Activated B cell treated with CpG ODN at 0.5 μM for 24 hours (primary cell): ENCODE measurements at regions not wholly inside any gene's neighbourhood (a gene's known extent, or its start where the extent isn't known, plus 50 kb on each side); places are given as distances from the start of the nearest gene placed in this dataset.

Source experiments
- ATAC-seq: fragments of 200-7000 bp; cut with Tn5 transposase; one replicate; pipeline ENCODE4 v1.10.0; 2021; ENCODE audit warnings: low read depth, mild to moderate bottlenecking, moderate library complexity
- CTCF ChIA-PET: fragments of 350-600 bp; sonication (Branson Sonifier 250); formaldehyde crosslinking; loops from one replicate; lab custom pipeline; 2021; ENCODE audit warnings: antibody characterized with exemption; lab: Charles Lee
- POLR2A ChIA-PET: fragments of 350-600 bp; sonication (Branson Sonifier 250); formaldehyde crosslinking; loops from one replicate; lab custom pipeline; 2021; ENCODE audit warnings: antibody characterized with exemption; lab: Charles Lee
- DNase-seq: peaks from one replicate; pipeline ENCODE4 v3.0.0; 2022
- H3K27ac Mint-ChIP-seq: one replicate; pipeline ENCODE4 v1.8.0; 2020; ENCODE audit warnings: mixed read lengths
- H3K27me3 Mint-ChIP-seq: one replicate; pipeline ENCODE4 v1.8.0; 2021; ENCODE audit warnings: mixed read lengths
- H3K36me3 Mint-ChIP-seq: one replicate; pipeline ENCODE4 v1.8.0; 2021; ENCODE audit warnings: low read depth, mixed read lengths
- H3K4me1 Mint-ChIP-seq: one replicate; pipeline ENCODE4 v1.8.0; 2021; ENCODE audit warnings: mixed read lengths
- H3K4me3 Mint-ChIP-seq: one replicate; pipeline ENCODE4 v1.8.0; 2020; ENCODE audit warnings: mild to moderate bottlenecking, mixed read lengths
- H3K9me3 Mint-ChIP-seq: one replicate; pipeline ENCODE4 v1.8.0; 2020; ENCODE audit warnings: mixed read lengths
- CTCF ChIP-seq: fragments of 200-600 bp; IDR thresholded peaks from one replicate; pipeline ENCODE4 v1.8.0; 2022; ENCODE audit warnings: antibody characterized with exemption, mild to moderate bottlenecking
- intact Hi-C: fragments of 100-400 bp; cut with micrococcal nuclease; formaldehyde crosslinking; loops from one replicate; pipeline ENCODE4 v1.15.1; 2024

- H3K36me3 Mint-ChIP-seq: no peaks in the 10 kb centered on the region
- H3K4me1 Mint-ChIP-seq: no peaks in the 10 kb centered on the region
- ATAC-seq (no peak), DNase-seq (no peak)
- CTCF ChIA-PET: no interaction called here
- no peak overlapping the region for H3K4me3 Mint-ChIP-seq
- intact Hi-C loops: no loop called here
- H3K9me3 Mint-ChIP-seq: no peaks in the 10 kb centered on the region
- no peaks in the 10 kb centered on the region for H3K27me3 Mint-ChIP-seq
- POLR2A ChIA-PET: no interaction called here
- TF ChIP-seq CTCF: no peak
- no peak overlapping the region for H3K27ac Mint-ChIP-seq
These were observed 999.9 kb upstream of the CELF4 start for GRCh38 chr18:38565513-38565912.

- intact Hi-C loops: no loop called here
- H3K27ac Mint-ChIP-seq: no peak overlapping the region
- ATAC-seq (no peak), DNase-seq (no peak)
- no peaks in the 10 kb centered on the region for H3K4me1 Mint-ChIP-seq
- no peak overlapping the region for H3K4me3 Mint-ChIP-seq
- ChIA-PET CTCF (no interaction called here), POLR2A (no interaction called here)
- no peaks in the 10 kb centered on the region for H3K9me3 Mint-ChIP-seq
- TF ChIP-seq CTCF: no peak
- no peaks in the 10 kb centered on the region for H3K36me3 Mint-ChIP-seq
- H3K27me3 Mint-ChIP-seq: no peaks in the 10 kb centered on the region
These were observed 997.9 kb upstream of the CELF4 start for GRCh38 chr18:38563396-38563980.

GRCh38 chr18:38557006-38557405 lies 991.4 kb upstream of the CELF4 start:
- H3K9me3 Mint-ChIP-seq: peaks cover 3% of the 10 kb centered on the region
- no peak overlapping the region for H3K27ac Mint-ChIP-seq
- POLR2A ChIA-PET: no interaction called here
- DNase-seq (no peak), ATAC-seq (no peak)
- H3K4me3 Mint-ChIP-seq: no peak overlapping the region
- no peaks in the 10 kb centered on the region for H3K27me3 Mint-ChIP-seq
- intact Hi-C loops: loop anchor here (5.0 kb wide), 1 partner anchor 50 kb away; no protein-coding TSS in a partner anchor
- H3K36me3 Mint-ChIP-seq: no peaks in the 10 kb centered on the region
- H3K4me1 Mint-ChIP-seq: no peaks in the 10 kb centered on the region
- CTCF ChIA-PET: no interaction called here
- no peak for TF ChIP-seq CTCF

- Mint-ChIP-seq H3K27ac (no peak overlapping the region), H3K4me3 (no peak overlapping the region), H3K36me3 (no peaks in the 10 kb centered on the region), H3K27me3 (no peaks in the 10 kb centered on the region), H3K4me1 (no peaks in the 10 kb centered on the region), H3K9me3 (peaks cover 3% of the 10 kb centered on the region)
- ChIA-PET CTCF (no interaction called here), POLR2A (no interaction called here)
- no peak for DNase-seq
- TF ChIP-seq CTCF: no peak
- intact Hi-C loops: no loop called here
- no peak for ATAC-seq
These were observed 987.2 kb upstream of the CELF4 start for GRCh38 chr18:38552732-38553321.

GRCh38 chr18:38551881-38552280 lies 986.3 kb upstream of the CELF4 start:
- intact Hi-C loops: no loop called here
- Mint-ChIP-seq H3K4me1 (no peaks in the 10 kb centered on the region), H3K36me3 (no peaks in the 10 kb centered on the region), H3K9me3 (no peaks in the 10 kb centered on the region), H3K27ac (no peak overlapping the region), H3K4me3 (no peak overlapping the region), H3K27me3 (no peaks in the 10 kb centered on the region)
- DNase-seq: no peak
- CTCF ChIA-PET: no interaction called here
- TF ChIP-seq CTCF: no peak
- POLR2A ChIA-PET: no interaction called here
- ATAC-seq: no peak
